HG03066 (cell line): ENCODE measurements at regions not wholly inside any gene's neighbourhood (a gene's known extent, or its start where the extent isn't known, plus 50 kb on each side); places are given as distances from the start of the nearest gene placed in this dataset.

Experiments
- ATAC-seq: cut with Tn5 transposase; IDR thresholded peaks from one replicate; pipeline ENCODE4 v1.9.1; 2021; ENCODE audit warnings: low read depth; ENCODE audit not compliant: unreplicated experiment

GRCh38 chr16:65944361-65944760 lies 422.1 kb upstream of the CDH5 start:
- no peak for ATAC-seq

GRCh38 chr16:65940711-65941110 lies 425.8 kb upstream of the CDH5 start:
- ATAC-seq = no peak

- ATAC-seq = no peak
Measured at GRCh38 chr16:65938083-65938482, 428.4 kb upstream of the CDH5 start.

- ATAC-seq = no peak
Measured at GRCh38 chr16:65937455-65937854, 429.0 kb upstream of the CDH5 start.

- no peak for ATAC-seq
Measured at GRCh38 chr16:65936096-65936495, 430.4 kb upstream of the CDH5 start.

- no peak for ATAC-seq
Measured at GRCh38 chr16:65934443-65934842, 432.0 kb upstream of the CDH5 start.

GRCh38 chr16:65933703-65934102 lies 432.8 kb upstream of the CDH5 start:
- no peak for ATAC-seq

- no peak for ATAC-seq
Measured at GRCh38 chr16:65932350-65933072, 434.0 kb upstream of the CDH5 start.

- no peak for ATAC-seq
Measured at GRCh38 chr16:65922923-65923322, 443.6 kb upstream of the CDH5 start.

GRCh38 chr16:65919986-65920376 lies 446.5 kb upstream of the CDH5 start:
- no peak for ATAC-seq

- ATAC-seq = no peak
Measured at GRCh38 chr16:65919145-65919985, 447.1 kb upstream of the CDH5 start.

GRCh38 chr16:65917466-65917865 lies 449.0 kb upstream of the CDH5 start:
- no peak for ATAC-seq

- no peak for ATAC-seq
Measured at GRCh38 chr16:65916995-65917394, 449.5 kb upstream of the CDH5 start.

- ATAC-seq = no peak
Measured at GRCh38 chr16:65910291-65910690, 456.2 kb upstream of the CDH5 start.

GRCh38 chr16:65909310-65910050 lies 457.0 kb upstream of the CDH5 start:
- ATAC-seq = no peak

GRCh38 chr16:65908568-65908967 lies 457.9 kb upstream of the CDH5 start:
- ATAC-seq = no peak

GRCh38 chr16:65905331-65905730 lies 461.2 kb upstream of the CDH5 start:
- ATAC-seq = no peak

GRCh38 chr16:65896448-65897153 lies 469.9 kb upstream of the CDH5 start:
- no peak for ATAC-seq

GRCh38 chr16:65895906-65896305 lies 470.6 kb upstream of the CDH5 start:
- no peak for ATAC-seq

- ATAC-seq = no peak
Measured at GRCh38 chr16:65895486-65895885, 471.0 kb upstream of the CDH5 start.

GRCh38 chr16:65890203-65890602 lies 476.3 kb upstream of the CDH5 start:
- no peak for ATAC-seq
